NCI-H187 (cell line): ENCODE measurements at regions not wholly inside any gene's neighbourhood (a gene's known extent, or its start where the extent isn't known, plus 50 kb on each side); places are given as distances from the start of the nearest gene placed in this dataset.
"Not testable (repeated sequence)": the region's sequence is repeated elsewhere in the genome, so short reads cannot be mapped to it uniquely, and the experiment has no call there.

Experiments used
- DNase-seq, 2 experiments: peaks; one replicate each; lab custom pipeline; 2025; lab: John Stamatoyannopoulos, UW

- DNase-seq, result no peak
These were observed 97.5 kb upstream of the RPS6KA2 start for GRCh38 chr6:166724576-166724975.

- no peak for DNase-seq
These were observed 95.7 kb upstream of the RPS6KA2 start for GRCh38 chr6:166722785-166723184.

- no peak for DNase-seq
These were observed 94.5 kb upstream of the RPS6KA2 start for GRCh38 chr6:166721576-166721975.

- DNase-seq, result no peak
These were observed 93.8 kb upstream of the RPS6KA2 start for GRCh38 chr6:166720856-166721255.

DNA sequence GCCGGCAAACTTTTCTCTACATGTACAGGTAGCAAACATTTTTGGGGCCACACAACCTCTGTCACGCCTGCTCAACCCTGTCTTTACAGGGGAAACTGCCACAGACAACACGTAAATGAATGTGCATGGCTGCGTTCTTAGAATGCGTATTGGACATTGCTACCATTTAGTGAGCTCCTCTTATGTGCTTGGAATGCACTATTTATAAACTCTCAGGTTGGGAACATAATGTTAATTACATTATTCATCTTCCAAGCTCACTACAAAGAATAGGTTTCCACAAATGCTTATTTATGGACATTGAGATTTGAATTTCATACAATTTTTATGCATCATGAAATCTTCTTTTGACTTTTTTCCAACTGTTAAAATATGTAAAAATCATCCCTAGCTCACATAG is 92.0 kb upstream of the RPS6KA2 start:
- DNase-seq, result no peak

- DNase-seq, result no peak
These were observed 91.5 kb upstream of the RPS6KA2 start for GRCh38 chr6:166718516-166718915.

- DNase-seq, result no peak
These were observed 90.0 kb upstream of the RPS6KA2 start for GRCh38 chr6:166716910-166717617.

DNA sequence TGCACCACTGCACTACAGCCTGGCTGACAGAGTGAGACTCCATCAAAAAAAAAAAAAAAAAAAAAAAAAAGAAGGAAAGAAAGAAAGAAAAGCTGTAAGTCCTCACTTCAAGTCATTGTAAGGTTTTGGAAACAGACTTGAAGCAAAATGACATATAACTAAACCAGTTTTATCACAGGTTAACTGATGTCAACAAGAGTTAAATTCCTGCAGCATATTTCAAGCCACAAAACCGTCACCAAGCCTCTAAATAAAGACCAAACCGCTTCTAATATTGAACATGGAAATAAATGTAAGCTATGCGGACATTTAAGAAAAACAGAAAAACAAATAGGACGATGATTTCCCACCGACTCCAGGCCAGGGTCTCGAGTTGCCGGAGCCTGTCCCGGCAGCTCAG is 88.9 kb upstream of the RPS6KA2 start:
- DNase-seq, result no peak

DNA sequence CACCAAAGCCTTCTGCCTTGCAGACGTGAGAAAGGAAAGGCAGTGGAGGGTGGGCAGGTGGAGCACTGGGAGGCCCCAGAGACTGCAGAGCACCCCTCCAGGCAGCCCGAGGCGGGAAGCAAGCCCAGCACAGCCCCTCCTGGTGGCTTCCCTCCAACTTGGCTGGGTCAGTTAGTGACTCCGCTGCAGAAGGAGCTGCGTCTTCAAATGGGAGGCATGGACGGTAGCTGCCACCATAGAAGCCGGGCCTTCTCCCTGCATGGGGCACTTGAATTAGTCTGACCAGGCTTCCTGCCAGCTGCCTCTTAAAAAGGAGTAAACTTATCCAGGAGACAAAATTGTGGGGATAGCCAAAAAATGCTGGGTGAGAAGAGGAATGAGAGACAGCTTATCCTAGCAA is 88.0 kb upstream of the RPS6KA2 start:
- DNase-seq, result no peak

DNA sequence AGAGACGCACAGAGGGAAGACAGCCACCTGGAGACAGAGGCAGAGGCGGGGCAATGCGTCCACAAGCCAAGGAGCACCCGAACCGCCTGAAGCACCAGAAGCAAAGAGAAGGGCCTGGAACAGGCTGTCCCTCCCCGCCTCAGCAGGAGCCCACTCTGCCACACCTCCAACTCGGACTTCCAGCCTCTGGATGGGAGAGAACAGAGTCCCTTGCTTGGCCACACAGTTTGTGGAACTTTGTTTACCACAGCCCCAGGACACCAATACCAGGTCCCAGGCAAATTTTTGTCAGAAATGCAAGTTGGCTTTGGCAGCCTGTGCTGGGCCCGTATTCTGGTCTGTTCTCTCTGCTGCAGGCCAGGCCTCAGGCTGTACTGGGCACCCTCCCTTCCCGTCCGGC is 87.5 kb upstream of the RPS6KA2 start:
- no peak for DNase-seq

DNA sequence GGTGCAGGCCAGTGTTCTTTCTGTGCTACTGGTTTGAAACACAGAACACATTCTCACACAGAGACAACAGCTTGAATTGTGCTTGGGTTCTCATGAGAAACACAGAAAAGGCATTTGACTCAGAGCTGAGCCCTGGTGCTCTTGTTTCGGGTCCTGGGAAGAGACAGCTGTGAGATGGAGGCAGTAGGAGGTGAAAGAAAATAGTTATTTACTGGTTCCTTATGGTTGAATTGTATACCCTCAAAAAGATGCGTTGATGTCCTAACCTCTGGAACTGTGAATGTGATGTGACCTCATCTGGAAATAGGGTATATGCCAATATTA is 87.1 kb upstream of the RPS6KA2 start:
- no peak for DNase-seq

DNA sequence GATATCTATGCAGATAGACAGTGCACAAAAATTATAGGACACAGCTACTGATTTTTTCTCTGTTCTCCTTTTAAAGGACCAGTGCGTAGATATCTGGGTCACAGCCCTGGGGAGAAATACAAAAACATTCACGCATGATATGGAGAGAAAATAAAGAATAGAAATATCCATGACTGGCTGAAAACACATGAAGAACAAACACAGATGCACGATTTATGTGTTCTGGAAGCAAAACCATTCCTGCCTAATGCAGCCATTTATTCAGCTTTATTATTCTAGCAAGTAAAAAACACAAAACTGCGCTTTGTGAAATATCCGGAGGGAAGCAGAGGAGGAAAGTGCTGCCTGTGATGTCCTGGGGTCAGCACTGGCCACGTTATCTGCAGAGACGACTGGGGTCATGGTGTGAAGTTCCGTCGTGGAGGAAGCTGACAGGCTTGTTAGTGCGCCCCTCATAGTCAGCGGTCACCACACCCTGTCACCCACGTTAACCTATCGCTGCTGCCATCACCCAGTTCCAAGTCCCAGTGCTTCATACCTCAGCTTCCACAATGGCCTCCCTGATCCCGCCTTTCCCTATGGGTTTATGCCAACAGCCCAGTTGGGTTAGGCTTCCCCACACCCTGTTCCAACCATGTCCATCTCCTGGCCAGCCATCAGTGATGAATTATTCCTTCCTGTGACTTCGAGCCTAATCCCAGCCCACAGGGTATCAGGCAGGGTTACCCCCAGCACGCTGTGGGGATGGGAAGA is 86.6 kb upstream of the RPS6KA2 start:
- no peak for DNase-seq

- no peak for DNase-seq
These were observed 85.5 kb upstream of the RPS6KA2 start for GRCh38 chr6:166712286-166713228.

DNA sequence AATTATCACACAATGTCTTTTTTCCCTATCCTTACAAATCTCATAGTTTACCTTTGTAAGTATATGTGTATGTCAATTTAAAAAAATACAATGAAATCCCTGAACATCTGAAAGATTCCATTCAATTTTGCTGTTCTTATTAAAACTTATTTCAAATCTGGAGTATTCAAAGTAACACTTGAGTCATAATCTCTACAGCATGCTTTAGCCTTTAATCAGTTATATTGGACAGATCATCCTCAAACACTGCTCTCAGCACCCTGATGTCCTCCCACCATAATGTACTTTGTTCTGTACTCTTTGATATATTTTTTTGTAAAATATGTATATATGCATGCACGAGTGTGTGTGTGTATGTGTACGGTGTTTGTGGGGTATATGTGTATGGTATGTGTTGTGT is 83.0 kb upstream of the RPS6KA2 start:
- no peak for DNase-seq

- DNase-seq, result no peak
These were observed 81.4 kb upstream of the RPS6KA2 start for GRCh38 chr6:166708460-166708859.

DNA sequence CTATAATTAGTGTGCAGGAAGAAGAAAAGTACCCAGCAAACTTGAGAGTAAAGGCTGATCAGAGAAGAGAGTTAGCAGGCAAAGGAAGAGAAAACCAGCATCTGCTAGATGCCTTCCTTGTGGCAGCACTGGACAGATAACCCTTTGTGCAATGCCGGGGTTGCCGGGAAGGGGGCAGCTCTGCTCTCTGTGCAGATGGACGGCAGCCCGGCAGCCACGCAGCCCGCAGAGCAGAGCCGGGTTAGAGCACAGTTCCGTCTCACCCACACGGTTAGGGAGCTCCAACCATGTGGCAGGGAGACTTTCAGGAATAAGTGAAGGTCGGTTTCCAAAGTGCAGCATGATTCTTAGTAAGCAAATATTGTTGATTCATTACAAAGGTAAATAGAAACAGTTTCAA is 80.0 kb upstream of the RPS6KA2 start:
- DNase-seq, result no peak

DNA sequence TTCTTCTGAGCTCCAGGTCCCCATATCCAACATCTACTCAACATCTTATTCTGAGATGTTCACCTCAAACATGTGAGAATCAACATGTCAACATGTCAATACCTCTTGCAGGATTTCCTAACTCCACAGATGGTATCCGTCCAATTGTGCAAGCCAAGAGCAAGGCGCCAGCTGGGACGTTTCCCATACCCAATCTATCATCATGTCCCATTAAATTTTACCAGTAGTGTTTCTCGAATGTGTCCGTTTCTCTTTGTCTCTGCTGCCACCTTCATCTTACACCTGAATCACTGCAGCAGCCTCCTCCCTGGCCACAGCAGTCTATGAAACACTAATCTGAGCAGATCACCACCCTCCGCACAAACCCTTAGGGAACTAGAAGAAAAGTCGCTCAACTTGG is 78.0 kb upstream of the RPS6KA2 start:
- DNase-seq, result no peak

DNA sequence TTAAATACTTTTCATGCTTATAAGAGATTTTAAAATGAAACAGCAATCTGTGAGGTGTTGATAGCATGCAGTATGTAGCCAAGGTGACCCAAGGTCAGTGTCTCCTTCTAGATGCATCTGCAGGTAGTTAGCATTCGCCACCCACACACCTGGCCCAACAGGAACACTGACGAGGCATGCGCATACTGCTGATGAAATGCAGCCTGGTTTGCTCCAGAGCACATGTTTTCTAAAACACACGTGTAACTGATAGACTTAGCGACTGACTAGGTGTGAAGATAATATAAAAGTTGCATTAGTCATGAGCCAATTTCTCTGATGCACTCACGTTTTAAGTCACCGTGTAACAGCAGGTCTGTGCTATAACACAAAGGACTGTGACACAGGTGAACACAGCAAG is 77.1 kb upstream of the RPS6KA2 start:
- DNase-seq, result no peak

- no peak for DNase-seq
These were observed 76.2 kb upstream of the RPS6KA2 start for GRCh38 chr6:166703149-166703710.

DNA sequence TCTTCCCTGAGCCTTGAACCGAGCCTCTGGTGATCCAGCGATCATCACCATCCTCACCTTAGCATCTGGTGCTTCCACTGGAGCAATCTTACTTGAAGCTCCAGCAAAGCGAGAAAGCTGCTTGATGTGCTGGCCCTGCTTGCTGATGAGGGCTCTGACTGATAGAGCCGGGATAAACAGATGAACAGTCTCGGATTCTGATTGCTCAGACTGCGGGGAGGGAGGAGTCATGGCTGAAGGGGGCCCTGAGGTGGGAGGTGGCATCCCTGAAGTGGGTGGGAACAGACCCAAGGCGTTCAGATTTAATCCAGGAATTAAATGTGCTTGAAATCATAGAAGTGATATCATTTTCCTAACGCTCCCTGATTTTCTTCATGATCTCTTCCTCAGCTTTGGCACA is 74.4 kb upstream of the RPS6KA2 start:
- not testable (repeated sequence) for DNase-seq

DNA sequence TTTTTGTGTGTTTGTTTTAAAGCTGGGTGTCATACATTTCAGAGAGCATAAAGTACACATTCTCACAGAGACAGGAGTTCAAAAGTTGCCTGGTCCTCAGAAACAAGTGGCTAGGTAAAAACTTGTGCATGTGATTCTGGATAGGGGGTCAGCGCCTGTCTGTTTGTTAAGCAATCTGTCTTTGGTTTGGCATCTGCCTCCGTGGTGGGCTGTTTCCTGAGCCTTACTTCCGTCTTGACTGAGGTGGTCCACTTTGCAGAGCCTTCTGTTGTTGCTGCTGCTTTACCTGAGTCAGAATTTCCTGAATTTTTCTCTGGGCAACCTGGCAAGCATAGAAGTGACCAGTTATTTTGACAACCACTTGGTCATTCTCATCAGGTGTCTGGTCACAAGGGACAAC is 73.8 kb upstream of the RPS6KA2 start:
- DNase-seq, result not testable (repeated sequence)

GRCh38 chr6:166697113-166697512 is 70.1 kb upstream of the RPS6KA2 start:
- no peak for DNase-seq
